ENCODE measurements at regions not wholly inside any gene's neighbourhood (a gene's known extent, or its start where the extent isn't known, plus 50 kb on each side); places are given as distances from the start of the nearest gene placed in this dataset.

DNA sequence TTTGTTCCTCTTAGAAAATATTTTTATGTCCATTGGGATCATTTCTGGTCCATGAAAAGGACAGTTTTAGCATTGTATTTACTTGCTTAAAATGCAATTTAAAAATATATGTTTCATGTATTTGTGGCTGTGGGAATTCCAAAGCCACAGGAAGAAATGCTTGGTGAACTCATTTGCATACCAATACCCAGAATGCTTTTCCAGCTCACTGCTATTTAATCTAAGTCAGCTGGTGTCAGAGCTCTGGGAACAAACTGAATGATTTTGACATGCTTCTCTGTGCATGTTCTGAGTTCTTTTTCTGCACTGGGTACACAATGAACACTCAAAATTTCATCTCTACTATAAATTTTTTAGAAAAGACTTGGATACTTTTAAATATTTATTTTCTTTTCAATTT is 482.8 kb upstream of the ARRDC3 start:
- no peaks in the 10 kb centered on the region for H3K27me3 ChIP-seq
- TF ChIP-seq, protein P1, sequence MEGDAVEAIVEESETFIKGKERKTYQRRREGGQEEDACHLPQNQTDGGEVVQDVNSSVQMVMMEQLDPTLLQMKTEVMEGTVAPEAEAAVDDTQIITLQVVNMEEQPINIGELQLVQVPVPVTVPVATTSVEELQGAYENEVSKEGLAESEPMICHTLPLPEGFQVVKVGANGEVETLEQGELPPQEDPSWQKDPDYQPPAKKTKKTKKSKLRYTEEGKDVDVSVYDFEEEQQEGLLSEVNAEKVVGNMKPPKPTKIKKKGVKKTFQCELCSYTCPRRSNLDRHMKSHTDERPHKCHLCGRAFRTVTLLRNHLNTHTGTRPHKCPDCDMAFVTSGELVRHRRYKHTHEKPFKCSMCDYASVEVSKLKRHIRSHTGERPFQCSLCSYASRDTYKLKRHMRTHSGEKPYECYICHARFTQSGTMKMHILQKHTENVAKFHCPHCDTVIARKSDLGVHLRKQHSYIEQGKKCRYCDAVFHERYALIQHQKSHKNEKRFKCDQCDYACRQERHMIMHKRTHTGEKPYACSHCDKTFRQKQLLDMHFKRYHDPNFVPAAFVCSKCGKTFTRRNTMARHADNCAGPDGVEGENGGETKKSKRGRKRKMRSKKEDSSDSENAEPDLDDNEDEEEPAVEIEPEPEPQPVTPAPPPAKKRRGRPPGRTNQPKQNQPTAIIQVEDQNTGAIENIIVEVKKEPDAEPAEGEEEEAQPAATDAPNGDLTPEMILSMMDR (IDR thresholded peaks at IDR 0.05): no peak
- no peak for TF ChIP-seq POLR2A (IDR thresholded peaks at IDR 0.05)
- no peak for DNase-seq
- H3K36me3 ChIP-seq: no peaks in the 10 kb centered on the region
- no peaks in the 10 kb centered on the region for H3K4me1 ChIP-seq
- no peak overlapping the region for H3K4me3 ChIP-seq
- H3K27ac ChIP-seq: no peak overlapping the region
- H3K9me3 ChIP-seq: no peaks in the 10 kb centered on the region
- intact Hi-C loops (cut with DNase I): no loop called here

- WGBS, 2 donors: 4 to 11% methylated on average over 1 of the region's 1 CpG
- H3K4me3 ChIP-seq: no peak overlapping the region
- no peak for TF ChIP-seq POLR2A (IDR thresholded peaks at IDR 0.05)
- TF ChIP-seq, protein P1 (IDR thresholded peaks at IDR 0.05): no peak
- intact Hi-C loops (cut with DNase I): no loop called here
- H3K9me3 ChIP-seq: no peaks in the 10 kb centered on the region
- no peaks in the 10 kb centered on the region for H3K27me3 ChIP-seq
- no peaks in the 10 kb centered on the region for H3K4me1 ChIP-seq
- DNase-seq: no peak
- no peaks in the 10 kb centered on the region for H3K36me3 ChIP-seq
- no peak overlapping the region for H3K27ac ChIP-seq
Observed at GRCh38 chr5:91864962-91865361, 481.8 kb upstream of the ARRDC3 start.

DNA sequence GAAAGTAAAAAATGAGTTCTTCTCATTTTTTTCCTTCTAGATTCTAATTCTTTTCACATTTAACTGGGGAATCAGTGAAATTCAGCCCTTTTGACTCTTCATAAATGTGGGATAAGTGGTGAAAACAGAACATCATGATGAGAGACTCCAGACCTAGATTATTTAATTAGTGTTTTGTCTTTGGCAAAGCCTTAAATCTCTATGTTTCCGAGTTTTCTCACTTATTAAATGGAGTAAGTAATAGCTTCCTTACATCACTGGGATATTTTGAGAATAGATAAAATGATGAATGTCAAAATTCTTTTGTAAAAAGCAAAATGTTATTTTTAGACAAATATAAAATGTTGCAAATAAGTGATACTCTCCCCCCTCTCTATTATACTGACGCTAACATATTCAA is 468.6 kb upstream of the ARRDC3 start:
- 65 to 69% methylated on average over 2 of the region's 2 CpGs for WGBS, 2 donors
- Histone ChIP-seq H3K27me3 (no peaks in the 10 kb centered on the region), H3K4me1 (no peaks in the 10 kb centered on the region), H3K4me3 (no peak overlapping the region), H3K36me3 (no peaks in the 10 kb centered on the region), H3K9me3 (no peaks in the 10 kb centered on the region), H3K27ac (no peak overlapping the region)
- DNase-seq: no peak
- intact Hi-C loops (cut with DNase I): no loop called here
- TF ChIP-seq, protein P1 (IDR thresholded peaks at IDR 0.05): no peak
- TF ChIP-seq POLR2A (IDR thresholded peaks at IDR 0.05): no peak

DNA sequence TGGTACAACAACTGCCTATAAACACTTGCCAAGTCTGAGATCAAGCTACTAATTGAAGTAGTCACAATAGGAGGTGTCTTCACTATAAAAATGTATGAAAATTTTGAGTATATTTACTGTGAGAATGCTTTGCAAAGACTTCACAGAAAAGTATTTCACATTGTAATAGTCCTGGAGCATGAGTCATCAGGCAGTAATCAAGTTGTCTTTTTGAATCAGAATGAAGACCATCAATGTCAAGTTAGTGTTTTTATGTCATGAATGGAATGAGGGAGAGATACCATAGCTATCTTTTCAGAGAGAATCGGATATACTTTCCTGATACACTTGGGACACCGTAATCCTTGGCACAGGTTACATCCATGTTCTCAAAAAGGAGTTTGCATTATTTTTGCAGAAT is 466.9 kb upstream of the ARRDC3 start:
- 81 to 95% methylated on average over 2 of the region's 2 CpGs for WGBS, 2 donors
- intact Hi-C loops (cut with DNase I): no loop called here
- DNase-seq: no peak

DNA sequence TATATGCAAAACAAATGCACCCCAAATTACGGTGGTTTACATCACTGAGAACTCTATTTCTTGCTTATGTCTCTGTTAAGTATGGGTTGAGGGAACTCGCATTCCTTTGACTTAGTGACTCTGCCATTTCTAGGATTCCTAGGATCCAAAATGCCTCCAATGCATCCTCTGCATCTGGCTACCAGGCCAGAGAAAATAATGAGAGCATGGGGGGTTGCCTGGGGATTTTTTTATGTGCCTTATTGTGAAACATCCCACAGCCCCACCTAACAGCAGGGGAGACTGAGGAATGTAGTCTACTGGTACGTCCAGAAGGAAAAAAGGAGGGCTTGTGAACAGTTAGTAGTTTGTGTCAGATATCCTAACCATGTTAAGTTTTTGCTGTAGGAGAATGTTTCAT is 466.0 kb upstream of the ARRDC3 start:
- H3K27ac ChIP-seq: no peak overlapping the region
- no peaks in the 10 kb centered on the region for H3K4me1 ChIP-seq
- no peaks in the 10 kb centered on the region for H3K9me3 ChIP-seq
- no peaks in the 10 kb centered on the region for H3K27me3 ChIP-seq
- 59 to 79% methylated on average over 2 to 3 of the region's 3 CpGs for WGBS, 2 donors
- H3K4me3 ChIP-seq: no peak overlapping the region
- no peaks in the 10 kb centered on the region for H3K36me3 ChIP-seq
- no peak for DNase-seq
- intact Hi-C loops (cut with DNase I): no loop called here
- TF ChIP-seq, protein P1 (IDR thresholded peaks at IDR 0.05): no peak
- no peak for TF ChIP-seq POLR2A (IDR thresholded peaks at IDR 0.05)

More for the DNA sequence above, 466.9 kb upstream of the ARRDC3 start:
- no peaks in the 10 kb centered on the region for H3K36me3 ChIP-seq
- no peak overlapping the region for H3K4me3 ChIP-seq
- H3K27ac ChIP-seq: no peak overlapping the region
- no peaks in the 10 kb centered on the region for H3K27me3 ChIP-seq
- no peaks in the 10 kb centered on the region for H3K9me3 ChIP-seq
- H3K4me1 ChIP-seq: no peaks in the 10 kb centered on the region
- TF ChIP-seq, protein P1 (IDR thresholded peaks at IDR 0.05): no peak
- TF ChIP-seq POLR2A (IDR thresholded peaks at IDR 0.05): no peak
